ENCODE measurements at regions not wholly inside any gene's neighbourhood (a gene's known extent, or its start where the extent isn't known, plus 50 kb on each side); places are given as distances from the start of the nearest gene placed in this dataset.
"Not testable (repeated sequence)": the region's sequence is repeated elsewhere in the genome, so short reads cannot be mapped to it uniquely, and the experiment has no call there.

DNA sequence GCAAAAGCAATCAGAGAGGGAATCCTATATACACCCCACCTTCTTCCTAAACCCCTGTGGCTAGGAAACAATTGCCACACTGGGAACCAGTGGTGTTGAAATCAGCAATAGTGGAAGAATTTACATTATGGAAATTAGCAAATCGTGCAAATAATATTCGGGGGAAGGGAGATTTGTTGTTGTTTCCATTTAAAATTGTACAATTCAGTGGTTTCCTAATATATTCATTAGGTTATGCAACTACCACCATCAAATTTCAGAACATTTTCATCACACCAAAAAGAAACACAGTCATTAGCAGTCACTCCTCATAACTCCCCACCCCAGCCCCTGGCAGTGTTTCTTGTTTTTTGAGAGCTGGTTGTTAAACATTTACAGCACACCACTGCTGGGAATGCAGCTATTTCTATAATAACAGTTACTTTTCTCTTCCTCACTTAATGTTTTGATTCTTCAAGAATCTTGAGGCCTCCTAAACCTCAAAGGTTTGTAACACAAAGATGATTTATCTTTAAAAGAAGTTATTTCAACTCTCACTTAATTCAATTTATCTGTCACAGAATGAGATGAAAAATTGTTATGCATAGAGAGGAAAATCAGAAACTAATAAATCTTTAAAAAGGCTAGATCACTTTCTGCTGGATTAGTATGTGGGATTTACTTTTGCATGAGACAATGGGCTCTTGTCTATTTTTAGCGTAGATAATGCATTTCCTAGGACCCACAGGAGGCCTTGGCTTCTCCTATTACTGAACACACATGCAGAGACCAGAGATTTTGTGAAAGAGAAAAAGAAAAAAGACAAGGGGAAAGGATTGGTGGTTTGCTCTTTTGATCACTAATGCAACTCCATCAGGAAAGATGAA is 91.8 kb upstream of the DAPK1 start:
- no peak for DNase-seq (ENCODE audit: low spot score)

DNA sequence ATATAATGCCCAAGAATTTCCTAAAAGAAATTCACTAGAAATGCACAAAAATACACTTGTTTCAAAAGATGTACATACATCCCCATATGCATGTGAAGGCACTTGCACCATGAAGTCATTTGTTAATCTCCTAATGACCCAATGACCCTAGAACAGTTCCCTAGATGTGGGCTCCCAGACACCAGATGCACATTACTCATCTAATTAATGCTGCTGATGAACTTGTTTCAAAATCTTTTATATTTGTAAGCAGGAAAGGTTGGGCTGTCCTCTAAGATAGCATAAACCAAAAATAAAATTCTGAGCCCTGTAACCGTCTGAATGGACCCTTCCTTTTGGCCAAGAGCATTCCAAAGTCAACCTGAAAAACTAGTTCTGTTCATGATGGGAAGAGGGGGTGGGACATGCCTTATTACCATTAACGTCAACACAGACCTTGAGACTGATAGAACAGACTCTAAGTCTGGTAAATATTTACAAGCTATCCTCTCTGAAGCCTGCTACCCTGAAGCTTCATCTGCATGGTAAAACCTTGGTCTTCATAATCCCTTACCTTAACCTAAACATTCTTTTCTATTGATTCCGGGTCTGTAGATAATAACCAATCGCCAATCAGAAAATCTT is 91.0 kb upstream of the DAPK1 start:
- DNase-seq (ENCODE audit: low spot score): no peak

DNA sequence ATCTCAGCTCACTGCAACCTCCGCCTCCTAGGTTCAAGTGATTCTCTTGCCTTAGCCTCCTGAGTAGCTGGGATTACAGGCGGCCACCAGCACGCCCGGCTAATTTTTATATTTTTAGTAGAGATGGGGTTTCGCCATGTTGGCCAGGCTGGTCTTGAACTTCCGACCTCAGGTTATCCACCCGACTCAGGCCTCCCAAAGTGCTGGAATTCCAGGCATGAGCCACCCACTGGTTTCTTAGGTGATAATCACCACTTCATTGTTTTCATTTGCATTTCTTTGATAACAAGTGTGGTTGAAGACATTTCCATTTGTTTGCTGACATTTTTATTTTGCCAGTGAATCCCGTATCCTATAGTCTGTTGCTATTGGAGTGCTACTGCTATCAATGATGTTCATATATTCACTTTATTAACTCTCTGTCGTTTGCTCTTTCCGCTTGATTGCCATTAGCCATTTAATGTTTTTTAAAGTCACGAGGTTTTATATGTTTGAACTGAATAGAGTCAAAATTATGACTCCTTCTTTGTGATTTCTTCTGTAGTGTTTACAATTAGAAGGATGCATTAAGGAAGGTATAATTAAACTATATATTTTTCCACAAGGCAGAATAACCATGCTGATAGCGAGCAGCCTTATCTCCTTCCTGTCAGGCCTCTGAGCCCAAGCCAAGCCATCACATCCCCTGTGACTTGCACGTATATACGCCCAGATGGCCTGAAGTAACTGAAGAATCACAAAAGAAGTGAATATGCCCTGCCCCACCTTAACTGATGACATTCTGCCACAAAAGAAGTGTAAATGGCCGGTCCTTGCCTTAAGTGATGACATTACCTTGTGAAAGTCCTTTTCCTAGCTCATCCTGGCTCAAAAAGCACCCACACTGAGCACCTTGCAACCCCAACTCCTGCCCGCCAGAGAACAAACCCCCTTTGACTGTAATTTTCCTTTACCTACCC is 87.3 kb upstream of the DAPK1 start:
- DNase-seq (ENCODE audit: low spot score): peak; percentile 25

DNA sequence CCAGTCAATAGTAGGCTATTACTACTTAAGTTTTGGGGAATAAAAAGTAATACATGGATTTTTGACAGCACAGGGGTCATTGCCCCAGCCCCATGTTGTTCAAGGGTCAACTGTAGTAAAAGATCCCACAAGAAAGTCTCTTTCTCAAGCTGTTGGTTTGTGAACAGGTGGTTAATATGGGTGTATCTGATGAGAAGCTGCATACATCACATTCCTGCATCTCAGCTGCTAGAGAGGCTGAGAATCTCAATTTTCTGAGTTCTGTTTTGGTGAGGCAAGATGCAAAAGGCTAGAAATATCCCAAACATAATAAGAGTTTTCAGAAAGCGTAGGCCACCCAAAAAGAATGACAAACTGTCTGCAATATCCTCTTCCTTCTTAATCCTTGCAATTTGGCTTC is 76.8 kb upstream of the DAPK1 start:
- DNase-seq (ENCODE audit: low spot score): no peak

DNA sequence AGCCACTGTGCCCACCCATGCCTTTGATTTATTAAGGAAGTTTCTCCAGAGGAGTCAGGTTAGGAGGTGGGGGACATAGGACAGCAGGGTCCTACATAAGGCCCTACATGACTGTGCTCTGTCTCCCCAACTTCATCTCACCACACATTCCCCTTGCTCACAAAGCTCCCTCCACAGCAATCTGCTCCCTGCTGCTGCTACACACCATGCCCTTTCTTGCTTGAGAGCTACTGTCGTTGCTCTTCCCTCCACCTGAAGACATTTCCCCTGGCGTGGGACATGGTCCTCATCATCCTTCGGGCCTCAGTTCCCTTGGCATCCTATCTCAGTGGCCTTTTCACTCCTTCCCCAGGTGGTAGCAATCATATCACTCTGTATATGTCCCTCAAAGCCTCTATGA is 75.9 kb upstream of the DAPK1 start:
- no peak for DNase-seq (ENCODE audit: low spot score)

DNA sequence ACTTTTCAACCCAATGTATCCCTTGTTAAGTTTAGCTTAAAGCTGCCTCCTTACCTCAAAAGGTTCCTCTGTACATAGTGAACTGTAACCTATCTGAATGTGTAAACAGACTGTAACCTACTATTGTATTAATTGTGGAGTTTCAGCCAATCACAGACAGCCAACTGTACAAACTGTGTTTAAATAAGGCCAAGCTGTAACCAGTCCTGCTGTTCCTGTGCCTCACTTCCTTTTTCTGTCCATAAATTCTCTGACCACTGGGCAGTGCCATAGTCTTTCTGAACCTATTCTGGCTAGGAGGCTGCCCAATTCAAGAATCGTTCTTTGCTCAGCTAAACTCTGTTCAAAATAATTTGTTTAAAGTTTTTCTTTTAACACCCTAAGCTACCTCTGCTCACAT is 74.7 kb upstream of the DAPK1 start:
- DNase-seq (ENCODE audit: low spot score): no peak

DNA sequence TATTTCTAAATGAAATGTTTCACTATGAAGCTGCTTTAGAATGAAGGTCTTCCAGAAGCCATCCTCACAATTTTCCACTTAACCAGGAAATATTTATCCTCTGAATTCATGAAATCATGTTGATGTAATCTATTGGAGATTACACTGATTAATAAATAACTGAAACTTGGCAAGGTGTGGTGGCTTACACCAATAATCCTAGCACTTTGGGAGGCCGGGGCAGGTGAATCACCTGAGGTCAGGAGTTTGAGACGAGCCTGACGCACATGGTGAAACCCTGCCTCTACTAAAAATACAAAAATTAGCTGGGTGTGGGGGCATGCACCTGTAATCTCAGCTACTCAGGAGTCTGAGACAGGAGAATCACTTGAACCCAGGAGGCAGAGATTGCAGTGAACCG is 73.8 kb upstream of the DAPK1 start:
- not testable (repeated sequence) for DNase-seq (ENCODE audit: low spot score)

DNA sequence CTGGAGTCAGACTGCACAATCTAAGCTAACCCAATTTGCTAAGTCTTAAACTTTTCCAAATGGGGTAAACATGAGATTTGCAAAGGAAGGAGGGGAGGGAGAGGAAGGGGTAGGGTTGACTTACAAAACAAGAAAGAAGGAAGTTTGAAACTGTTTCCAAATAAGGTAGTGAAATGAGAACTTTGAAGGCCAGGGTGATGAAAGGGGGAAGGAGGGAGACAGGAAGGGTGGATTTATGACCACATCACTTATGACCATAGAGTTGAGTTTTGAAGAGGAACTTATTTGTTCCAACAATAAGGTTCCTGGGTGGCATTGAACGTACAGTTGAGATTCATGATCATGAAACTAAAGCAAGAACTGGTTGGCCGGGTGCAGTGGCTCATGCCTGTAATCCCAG is 72.5 kb upstream of the DAPK1 start:
- DNase-seq (ENCODE audit: low spot score): no peak

DNA sequence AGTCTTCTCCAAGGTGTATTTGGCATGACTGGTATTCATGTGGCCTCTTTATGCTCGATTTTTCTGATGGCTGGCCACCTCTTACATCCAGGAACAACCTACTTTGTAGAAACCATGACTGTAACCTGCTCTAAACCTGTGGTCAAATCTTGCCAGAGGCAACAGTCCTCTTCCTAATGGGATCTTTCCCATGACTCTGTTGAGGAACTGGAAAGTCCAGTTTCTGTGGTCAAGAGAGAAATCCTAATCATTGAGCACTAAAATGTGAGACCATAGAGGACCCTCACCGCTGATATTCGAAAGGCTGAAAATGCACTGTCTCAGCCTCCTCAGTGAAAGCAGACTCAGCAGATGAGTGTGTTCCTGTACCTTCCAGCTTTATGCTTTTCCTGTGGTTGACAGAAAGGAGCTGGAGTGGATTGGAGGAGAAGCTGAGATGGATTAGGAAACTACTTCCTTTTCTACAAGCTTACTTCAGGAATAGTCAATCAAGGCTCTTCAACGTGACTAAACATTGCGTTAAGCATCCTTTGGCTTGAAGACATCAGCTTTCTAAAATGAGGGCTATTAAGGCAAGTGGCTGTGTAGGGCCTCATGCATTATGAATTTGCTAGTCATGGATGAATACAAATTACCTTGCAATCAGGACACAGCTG is 69.7 kb upstream of the DAPK1 start:
- no peak for DNase-seq (ENCODE audit: low spot score)

DNA sequence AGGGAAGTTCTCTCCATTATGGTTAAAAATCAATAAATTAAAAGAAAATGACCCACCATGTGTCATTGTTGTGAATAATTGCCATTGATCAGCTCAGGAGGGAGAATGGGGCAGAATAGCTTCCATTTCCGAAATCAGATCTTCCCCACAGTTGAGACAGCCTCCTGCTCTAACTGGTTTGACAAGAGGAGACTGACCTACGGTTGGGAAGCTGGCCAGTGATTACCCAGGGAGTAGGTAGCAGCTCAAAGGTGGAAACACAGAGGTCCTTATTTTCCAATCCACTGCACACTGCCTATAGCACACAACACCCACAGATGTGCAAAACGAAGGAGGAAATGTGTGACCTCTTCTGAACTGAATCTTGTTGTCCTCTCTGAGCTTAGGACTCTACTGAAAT is 69.0 kb upstream of the DAPK1 start:
- DNase-seq (ENCODE audit: low spot score): no peak

DNA sequence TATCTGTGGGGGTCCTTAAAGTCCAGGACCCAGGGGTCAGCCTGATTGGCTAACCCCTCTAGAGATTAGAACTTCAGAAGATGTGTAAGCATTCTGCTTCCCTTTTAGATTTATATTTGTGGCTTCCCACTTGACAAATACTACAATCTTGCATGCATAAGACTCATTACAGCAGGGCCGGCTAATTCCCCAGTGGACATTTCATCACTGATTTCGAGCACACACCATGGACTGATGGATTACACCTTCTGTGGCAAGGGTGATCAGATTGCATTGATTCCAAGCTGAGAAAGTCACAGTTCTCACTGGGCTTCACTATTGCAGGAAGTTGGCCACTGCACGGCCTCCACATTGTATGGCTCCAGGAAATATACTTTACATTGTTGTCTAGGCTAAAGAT is 65.8 kb upstream of the DAPK1 start:
- DNase-seq (ENCODE audit: low spot score): no peak

DNA sequence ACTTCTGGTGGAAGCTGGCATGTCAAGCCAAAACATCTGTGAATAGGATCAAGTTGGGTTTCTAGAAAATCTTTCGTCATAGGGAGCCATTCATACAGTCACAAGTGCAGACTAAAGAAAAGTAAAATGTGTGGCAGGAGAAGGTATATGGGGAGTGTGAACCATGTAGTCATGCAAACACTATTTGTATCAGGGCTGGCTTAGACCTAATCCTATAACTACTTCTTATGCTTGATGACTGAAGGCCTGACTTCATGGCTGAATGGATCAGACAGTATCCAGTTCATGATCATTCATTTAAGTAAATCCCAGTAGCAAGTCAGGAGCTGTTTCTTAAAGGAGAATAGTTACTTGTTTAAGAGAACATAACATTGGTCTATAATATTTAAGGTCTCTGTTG is 63.8 kb upstream of the DAPK1 start:
- DNase-seq (ENCODE audit: low spot score): no peak

DNA sequence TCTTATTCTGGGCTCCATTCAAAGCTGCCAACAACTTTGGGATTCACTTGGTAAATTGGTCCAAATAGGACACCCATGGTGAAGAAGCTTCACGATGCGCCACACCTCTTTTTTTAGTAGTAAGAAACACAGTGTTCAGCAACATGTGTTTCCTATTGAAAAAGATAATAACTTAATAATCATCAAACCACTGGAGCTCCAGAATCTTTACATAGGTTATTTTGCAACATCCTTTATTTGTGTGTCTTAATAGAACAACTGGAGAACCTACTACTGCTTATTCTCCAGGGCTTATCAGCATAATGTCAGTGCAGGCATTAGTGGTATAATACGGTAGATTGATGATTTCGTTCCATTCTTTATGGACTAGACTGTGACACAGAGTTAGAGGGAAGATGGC is 63.3 kb upstream of the DAPK1 start:
- DNase-seq (ENCODE audit: low spot score): no peak

DNA sequence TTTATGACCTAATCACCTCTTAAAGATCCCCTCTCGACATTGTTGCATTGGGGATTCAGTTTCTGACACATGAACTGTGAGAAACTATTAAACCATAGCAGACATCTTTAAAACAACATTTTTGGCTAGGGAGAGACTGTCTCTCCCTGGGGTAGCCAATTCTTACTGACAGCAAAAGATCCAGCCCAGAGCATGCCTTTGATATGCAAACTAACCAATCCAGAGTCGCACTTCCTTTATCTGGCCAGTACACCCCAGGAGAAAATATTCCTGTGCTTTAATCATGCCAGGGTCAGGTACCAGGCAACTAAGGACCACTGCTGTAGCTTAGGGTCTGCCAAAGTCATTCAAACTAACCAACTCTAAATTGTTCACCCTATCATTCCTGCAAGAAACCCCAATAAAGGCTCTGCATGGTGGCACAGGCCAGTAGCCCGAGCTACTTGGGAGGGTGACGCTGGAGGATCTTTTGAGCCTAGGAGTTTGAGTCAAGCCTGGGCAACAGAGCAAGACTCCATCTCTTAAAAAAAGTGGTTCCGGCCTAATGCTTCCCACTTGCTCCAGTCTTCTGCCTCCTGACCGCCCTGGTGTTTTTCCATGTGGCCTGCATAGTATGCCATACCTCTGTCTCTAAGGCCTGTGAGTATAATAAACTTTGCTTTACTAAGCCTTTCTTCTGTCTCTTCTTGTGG is 62.3 kb upstream of the DAPK1 start:
- DNase-seq (ENCODE audit: low spot score): no peak

DNA sequence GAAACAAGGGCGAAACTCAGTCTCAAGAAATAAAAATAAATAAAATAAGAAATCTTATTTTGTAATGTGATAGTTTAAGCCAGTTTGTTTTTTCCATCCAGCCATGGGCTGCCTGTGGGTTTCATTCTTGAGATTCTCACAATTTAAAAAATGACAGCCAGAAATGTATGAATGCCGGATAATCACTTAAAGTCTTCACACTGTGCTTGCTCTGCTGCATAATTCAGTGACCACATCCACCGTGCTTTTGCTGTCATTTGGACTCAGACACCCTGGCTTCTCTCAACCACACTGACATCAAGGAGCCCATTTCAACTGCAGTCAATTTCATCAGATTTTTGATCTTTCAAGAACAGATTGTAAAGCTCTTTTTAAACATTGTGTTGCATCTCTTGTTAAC is 61.0 kb upstream of the DAPK1 start:
- DNase-seq (ENCODE audit: low spot score): no peak

DNA sequence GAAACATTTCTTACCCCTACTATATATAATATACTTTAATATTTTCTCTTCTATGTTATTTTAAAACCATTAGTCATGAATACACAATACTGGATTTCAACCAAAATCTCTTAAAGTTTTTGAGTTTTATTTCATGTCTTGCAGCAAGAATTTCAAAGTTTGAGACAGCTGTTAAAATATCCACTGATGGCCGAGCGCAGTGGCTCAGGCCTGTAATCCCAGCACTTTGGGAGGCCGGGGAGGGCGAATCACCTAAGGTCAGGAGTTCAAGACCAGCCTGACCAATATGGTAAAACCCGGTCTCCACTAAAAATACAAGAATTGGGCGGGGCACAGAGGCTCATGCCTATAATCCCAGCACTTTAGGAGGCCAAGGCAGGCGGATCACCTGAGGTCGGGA is 59.7 kb upstream of the DAPK1 start:
- no peak for DNase-seq (ENCODE audit: low spot score)

DNA sequence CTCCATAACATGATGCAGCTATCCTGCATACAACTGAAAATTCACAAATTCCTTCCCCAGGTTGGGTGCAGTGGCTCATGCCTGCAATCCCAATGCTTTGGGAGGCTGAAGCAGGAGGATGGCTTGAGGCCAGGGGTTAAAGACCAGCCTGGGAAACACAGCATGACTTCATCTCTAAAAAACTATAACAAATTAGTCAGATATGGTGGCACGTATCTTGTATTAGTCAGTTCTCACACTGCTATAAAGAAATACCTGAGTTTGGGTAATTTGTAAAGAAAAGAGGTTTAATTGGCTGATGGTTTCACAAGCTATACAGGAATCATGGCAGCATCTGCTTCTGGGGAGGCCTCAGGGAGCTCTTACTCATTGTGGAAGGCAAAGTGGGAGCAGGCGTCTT is 56.4 kb upstream of the DAPK1 start:
- DNase-seq (ENCODE audit: low spot score): peak; percentile 60

DNA sequence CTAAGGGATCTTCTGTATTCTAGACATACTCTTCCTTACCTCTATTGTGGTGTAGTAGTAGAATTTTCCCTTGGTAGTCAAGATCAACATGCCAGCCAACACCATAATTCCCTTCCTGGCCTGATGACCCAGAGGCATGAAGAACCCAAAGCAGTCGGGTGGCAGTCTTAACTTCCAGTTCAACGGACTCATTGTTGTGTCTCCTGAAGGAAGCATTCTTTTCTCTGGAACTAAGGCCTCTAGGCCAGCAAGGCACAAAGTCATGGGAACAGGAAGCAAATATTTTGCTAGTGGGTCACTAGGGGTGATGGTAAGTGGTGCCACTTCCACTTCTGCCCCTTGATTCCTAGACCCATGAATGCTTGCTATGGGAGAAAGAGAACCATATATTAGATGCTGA is 55.2 kb upstream of the DAPK1 start:
- no peak for DNase-seq (ENCODE audit: low spot score)

DNA sequence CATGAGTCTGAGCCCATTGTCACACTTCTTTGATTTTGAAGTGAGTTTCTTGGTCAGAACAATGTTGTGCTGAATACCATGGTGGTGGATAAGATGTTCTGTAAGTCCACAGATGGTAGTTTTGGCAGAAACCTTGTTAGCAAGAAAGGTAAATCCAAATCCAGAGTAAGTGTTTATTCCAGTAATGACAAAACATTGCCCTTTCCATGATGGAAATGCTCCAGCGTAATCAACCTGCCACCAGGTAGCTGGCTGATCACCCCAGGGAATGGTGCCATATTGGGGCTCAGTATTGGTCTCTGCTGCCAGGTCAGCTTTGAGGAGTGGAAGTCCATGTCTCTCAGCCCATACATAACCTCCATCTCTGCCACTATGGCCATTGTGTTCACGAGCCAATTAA is 54.7 kb upstream of the DAPK1 start:
- no peak for DNase-seq (ENCODE audit: low spot score)

DNA sequence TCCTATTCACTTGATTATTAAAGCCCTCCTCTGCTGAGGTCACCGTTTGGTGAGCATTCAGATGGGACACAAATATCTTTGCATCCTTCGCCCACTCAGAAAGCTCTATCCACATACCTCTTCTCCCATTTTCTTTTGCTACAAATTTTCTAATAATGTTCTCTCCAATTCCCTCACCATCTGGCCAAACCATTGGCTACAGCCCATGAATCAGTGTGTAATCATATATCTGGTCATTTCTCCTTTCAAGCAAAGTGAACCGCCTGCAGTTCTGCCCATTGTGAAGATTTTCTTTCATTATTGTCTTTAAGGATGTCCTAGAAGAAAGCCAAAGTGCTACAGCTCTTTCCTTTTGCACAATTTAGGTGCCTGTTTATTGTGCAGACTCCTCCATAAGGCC is 54.2 kb upstream of the DAPK1 start:
- DNase-seq (ENCODE audit: low spot score): no peak

DNA sequence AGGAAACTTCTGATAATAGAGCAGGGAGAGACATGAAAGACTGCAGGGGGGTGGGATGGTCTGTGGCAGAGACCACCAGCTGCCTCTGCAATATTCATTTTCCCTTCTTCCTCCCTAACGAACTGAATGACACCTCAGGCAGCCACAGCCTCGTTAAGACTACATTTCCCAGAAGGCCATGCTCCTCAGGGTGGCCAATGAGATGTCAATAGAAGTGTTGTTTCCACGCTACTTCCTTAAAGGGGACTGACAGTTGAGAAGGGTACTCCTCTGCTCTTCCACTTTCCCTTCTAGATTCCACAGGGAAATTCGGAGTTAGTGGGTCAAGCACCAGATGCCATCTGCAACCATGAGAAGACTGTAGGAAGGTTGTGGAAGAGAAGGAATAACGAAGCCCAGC is 52.0 kb upstream of the DAPK1 start:
- DNase-seq (ENCODE audit: low spot score): peak; percentile 44
